Heart right ventricle (tissue), 16 donors: ENCODE measurements at regions not wholly inside any gene's neighbourhood (a gene's known extent, or its start where the extent isn't known, plus 50 kb on each side); places are given as distances from the start of the nearest gene placed in this dataset.

ENCODE experiments used
- ATAC-seq, 8 donors: fragments of 200-7000 bp; cut with Tn5 transposase; one replicate each; pipeline ENCODE4 v1.9.1; 2020; ENCODE audit warnings: mild to moderate bottlenecking in 8 of 8, moderate library complexity in 8 of 8, moderate number of reproducible peaks in 1 of 8
- DNase-seq, 2 donors: peaks; one replicate each; pipeline ENCODE4 v3.0.0-alpha.2; 2020
- H3K27ac ChIP-seq, 10 donors: fragments of 200-600 bp; sonication (generic) in 2 of 10; one replicate each; pipeline versions ENCODE4 v1.5.0 to v1.8.0; 2020 to 2022; ENCODE audit warnings: mild to moderate bottlenecking in 3 of 10
- H3K27me3 ChIP-seq, 7 donors: fragments of 200-600 bp; one replicate each; pipeline ENCODE4 v1.8.0; 2021 to 2022; ENCODE audit warnings: mild to moderate bottlenecking in 2 of 7
- H3K36me3 ChIP-seq, 9 donors: fragments of 200-600 bp; sonication (generic) in 1 of 9; one replicate each; pipeline versions ENCODE4 v1.5.0 to v1.8.0; 2020 to 2022; ENCODE audit warnings: mild to moderate bottlenecking in 2 of 9
- H3K4me1 ChIP-seq, 9 donors: fragments of 200-600 bp; sonication (generic) in 1 of 9; one replicate each; pipeline versions ENCODE4 v1.5.0 to v1.8.0; 2020 to 2022; ENCODE audit warnings: mild to moderate bottlenecking in 4 of 9
- H3K4me3 ChIP-seq, 10 donors: fragments of 200-600 bp; sonication (generic) in 2 of 10; one replicate each; pipeline versions ENCODE4 v1.5.0 to v1.8.0; 2020 to 2022; ENCODE audit warnings: mild to moderate bottlenecking in 7 of 10, moderate library complexity in 2 of 10
- H3K9me3 ChIP-seq, 11 donors: fragments of 200-600 bp in 10 of 11; sonication (generic) in 2 of 11; one replicate each; pipeline versions ENCODE4 v1.5.0 to v1.8.0; 2013 to 2022; ENCODE audit warnings: mild to moderate bottlenecking in 2 of 11, control low read depth in 1 of 11, moderate library complexity in 1 of 11
- WGBS, 2 donors: extraction: QIAGEN DNeasy Blood & Tissue Kit; methylation state at CpG; one replicate each; pipeline ENCODE4 v1.1.7; 2013; ENCODE audit warnings: inconsistent platforms in 1 of 2; 5-methylcytosine and 5-hydroxymethylcytosine counted together
- intact Hi-C, 10 donors: fragments of 100-400 bp; cut with DNase I; formaldehyde crosslinking; loops; one replicate each; pipeline versions ENCODE4 v1.11.1 to v1.14.2; 2022
- TF ChIP-seq, protein P1 (sequence below), 9 donors: fragments of 200-600 bp; sonication (generic) in 2 of 9; IDR thresholded peaks; one replicate each; pipeline versions ENCODE4 v1.5.0 to v1.8.0; 2021 to 2022; ENCODE audit warnings: antibody characterized with exemption in 9 of 9, mild to moderate bottlenecking in 5 of 9, moderate library complexity in 1 of 9
- donor health status: Arrhythmogenic right ventricular cardiomyopathy.
- donor health status: ischemic (EF 13 %, LVEDD 7.1; RV severe dilation, severe dysfunction).
- donor health status: healthy with polysubstance abuse.
- donor health status: DM: no; HTN: yes; CAD: no.
- donor health status: DM: no; HTN: no; CAD: no.
- donor health status: ischemic (EF 25% LVEDD 6.9; RV normal size, moderate dysfunction).
- donor health status: ischemic (EF 25% LVEDD 5.7; RV mildly dilated, moderate dysfunction).
- donor health status: healthy.
- donor health status: DM: yes; HTN: yes; CAD: no.
- donor health status: Ischemic cardiomyopathy.
- donor health status: ischemic (EF 35%, LVEDD 5.7; RV mildly dilated, moderate dysfunction).
- donor health status: nonischemic (EF 11% LVEDD 7.7; RV severe dilation, severe dysfunction).
- donor health status: DM: yes; HTN: yes; CAD: no.
- donor health status: PGD.
- donor health status: ischemic (EF 29% LVEDD 5.4; RV normal size, mild dysfunction).
- donor health status: nonischemic (EF 23%, LVEDD 6.1; RV moderate dilation, normal function).

DNA sequence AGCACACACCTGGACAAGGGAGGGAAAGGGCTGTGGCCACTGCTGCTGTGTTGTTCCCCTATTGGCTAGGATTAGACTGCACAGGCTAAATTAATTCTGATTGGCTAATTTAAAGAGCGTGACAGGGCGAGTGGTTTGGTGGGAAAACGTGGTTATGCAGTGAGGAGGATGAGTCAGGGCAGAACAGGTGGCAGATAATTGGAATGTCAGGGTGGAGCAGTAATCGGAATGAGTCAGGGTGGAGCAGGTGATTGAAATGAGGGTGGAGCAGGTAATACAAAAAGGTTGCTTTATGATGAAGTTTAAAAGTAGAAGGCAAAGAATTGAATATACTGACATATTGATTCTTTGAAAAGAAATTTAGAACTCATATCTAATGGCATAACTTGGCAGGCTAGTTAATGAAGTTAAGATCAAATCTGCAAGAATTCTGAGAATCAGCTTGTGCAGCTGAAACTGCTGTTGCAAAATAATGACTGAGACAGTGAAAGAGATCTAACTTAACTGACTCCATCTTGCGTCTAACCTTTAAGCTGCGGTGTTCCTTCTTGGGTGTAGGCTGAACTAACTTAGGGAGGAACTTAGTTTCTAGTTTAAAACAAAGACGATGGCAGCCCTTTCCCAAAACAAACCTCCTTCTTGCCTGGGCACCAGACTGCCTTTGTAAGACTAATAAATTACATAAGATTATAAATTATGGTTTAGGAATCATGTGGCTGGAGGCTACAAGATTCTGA, 174.3 kb downstream of the UTP18 start:
- DNase-seq (no peak), ATAC-seq (no peak)
- Histone ChIP-seq H3K4me1 (peaks cover 0 to 7% (median 0%) of the 10 kb centered on the region in 9 donors), H3K4me3 (no peak overlapping the region), H3K27ac (no peak overlapping the region), H3K36me3 (no peaks in the 10 kb centered on the region), H3K27me3 (no peaks in the 10 kb centered on the region), H3K9me3 (peaks cover 0 to 3% (median 0%) of the 10 kb centered on the region in 11 donors)
- WGBS, 2 donors = 81 to 86% methylated on average over 7 of the region's 7 CpGs
- TF ChIP-seq, protein P1, sequence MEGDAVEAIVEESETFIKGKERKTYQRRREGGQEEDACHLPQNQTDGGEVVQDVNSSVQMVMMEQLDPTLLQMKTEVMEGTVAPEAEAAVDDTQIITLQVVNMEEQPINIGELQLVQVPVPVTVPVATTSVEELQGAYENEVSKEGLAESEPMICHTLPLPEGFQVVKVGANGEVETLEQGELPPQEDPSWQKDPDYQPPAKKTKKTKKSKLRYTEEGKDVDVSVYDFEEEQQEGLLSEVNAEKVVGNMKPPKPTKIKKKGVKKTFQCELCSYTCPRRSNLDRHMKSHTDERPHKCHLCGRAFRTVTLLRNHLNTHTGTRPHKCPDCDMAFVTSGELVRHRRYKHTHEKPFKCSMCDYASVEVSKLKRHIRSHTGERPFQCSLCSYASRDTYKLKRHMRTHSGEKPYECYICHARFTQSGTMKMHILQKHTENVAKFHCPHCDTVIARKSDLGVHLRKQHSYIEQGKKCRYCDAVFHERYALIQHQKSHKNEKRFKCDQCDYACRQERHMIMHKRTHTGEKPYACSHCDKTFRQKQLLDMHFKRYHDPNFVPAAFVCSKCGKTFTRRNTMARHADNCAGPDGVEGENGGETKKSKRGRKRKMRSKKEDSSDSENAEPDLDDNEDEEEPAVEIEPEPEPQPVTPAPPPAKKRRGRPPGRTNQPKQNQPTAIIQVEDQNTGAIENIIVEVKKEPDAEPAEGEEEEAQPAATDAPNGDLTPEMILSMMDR (IDR thresholded peaks at IDR 0.05) = no peak
- intact Hi-C loops = no loop called here

DNA sequence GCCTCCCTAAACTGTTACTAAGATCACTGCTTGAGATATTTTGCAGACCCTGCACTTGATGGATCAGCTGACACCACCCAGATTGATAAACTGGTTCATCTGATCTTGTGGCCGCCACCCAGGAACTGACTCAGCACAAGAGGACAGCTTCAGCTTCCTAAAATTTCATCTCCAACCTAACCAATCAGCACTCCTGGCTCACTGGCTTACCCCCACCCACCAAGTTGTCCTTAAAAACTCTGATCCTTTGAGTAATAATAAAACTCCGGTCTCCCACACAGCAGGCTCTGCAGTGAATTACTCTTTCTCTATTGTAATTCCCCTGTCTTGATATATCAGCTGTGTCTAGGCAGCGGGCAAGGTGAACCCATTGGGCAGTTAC, 174.8 kb downstream of the UTP18 start:
- Histone ChIP-seq H3K27ac (no peak overlapping the region), H3K4me3 (no peak overlapping the region), H3K36me3 (no peaks in the 10 kb centered on the region), H3K27me3 (no peaks in the 10 kb centered on the region), H3K9me3 (peaks cover 0 to 7% (median 0%) of the 10 kb centered on the region in 11 donors), H3K4me1 (peaks cover 0 to 13% (median 0%) of the 10 kb centered on the region in 9 donors)
- 66 to 74% methylated on average over 3 of the region's 3 CpGs for WGBS, 2 donors
- no peak for ATAC-seq
- TF ChIP-seq, protein P1 (IDR thresholded peaks at IDR 0.05) = no peak
- intact Hi-C loops = no loop called here
- DNase-seq = no peak

DNA sequence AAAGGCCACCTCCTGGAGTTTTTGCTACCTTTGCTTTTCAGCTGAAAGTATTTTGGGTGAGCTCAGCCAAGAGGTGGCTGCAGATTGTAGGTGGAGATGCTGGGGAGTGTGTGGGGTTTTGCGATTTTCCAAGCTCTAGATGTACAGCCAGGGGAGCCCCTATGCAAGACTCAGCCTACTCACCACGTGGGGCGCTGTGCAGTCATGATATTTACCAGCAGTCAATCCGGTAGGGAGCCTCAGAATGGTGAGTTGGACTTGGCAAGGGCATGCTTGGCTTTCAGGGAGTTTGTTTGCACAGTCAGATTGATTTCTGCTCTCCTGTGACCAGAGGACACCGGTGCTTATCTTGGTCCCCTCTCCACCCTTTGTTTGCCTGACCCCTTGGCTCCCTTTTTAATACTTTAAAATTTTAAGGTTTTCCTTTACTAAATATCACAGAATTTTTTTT, 175.3 kb downstream of the UTP18 start:
- H3K4me3 ChIP-seq = no peak overlapping the region
- TF ChIP-seq, protein P1 (IDR thresholded peaks at IDR 0.05) = peak in 5 of 9 donors; percentile 17 to 39 (median 30)
- no peak overlapping the region for H3K27ac ChIP-seq
- DNase-seq = peak; percentile 9 to 21
- no peaks in the 10 kb centered on the region for H3K27me3 ChIP-seq
- H3K36me3 ChIP-seq = no peaks in the 10 kb centered on the region
- WGBS, 2 donors = 21 to 22% methylated on average over 5 of the region's 5 CpGs
- peaks cover 0 to 10% (median 0%) of the 10 kb centered on the region in 11 donors for H3K9me3 ChIP-seq
- peak in 1 of 8 donors; percentile 35 for ATAC-seq
- intact Hi-C loops = no loop called here
- peaks cover 0 to 16% (median 0%) of the 10 kb centered on the region in 9 donors for H3K4me1 ChIP-seq

DNA sequence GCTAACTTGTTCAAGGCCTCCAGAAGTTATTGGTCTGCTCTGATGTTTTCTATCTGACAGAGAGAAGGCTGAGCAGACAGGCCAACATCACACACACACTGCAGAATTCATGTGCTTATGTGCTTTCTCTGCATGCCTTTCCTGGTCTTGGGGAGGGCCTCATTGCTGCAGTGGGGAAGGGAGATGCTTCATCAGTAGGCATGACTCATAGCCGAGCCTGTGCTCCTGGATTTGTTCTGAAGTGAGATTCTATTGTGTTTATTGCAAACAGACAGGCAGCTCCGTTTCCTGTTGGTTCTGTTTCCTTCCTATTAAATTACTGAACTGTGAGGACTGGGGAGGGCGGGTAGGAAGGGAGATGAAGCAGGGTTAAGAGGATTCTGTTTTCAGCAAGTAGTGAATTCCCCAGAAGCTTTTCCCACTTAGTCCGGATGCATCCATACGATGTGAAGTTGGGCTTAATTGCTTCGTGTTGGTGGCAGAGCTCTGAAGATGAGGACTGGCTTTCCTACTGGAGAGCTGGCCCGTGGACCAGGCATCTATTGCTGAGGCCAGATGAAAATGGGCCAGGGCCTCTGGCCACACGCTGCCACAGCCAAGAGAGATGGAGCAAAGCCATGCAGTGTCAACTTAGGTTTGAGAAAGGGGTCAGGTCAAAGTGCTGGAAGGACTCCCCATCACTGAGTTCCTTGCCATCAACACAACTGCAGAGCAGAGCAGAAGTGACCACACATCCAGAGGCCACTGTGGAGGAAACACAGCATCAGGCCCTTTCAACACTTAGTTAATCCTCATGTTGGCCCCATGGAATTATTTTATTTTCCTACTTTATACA, 179.3 kb downstream of the UTP18 start:
- Histone ChIP-seq H3K4me1 (peaks cover 0 to 16% (median 0%) of the 10 kb centered on the region in 9 donors), H3K9me3 (peaks cover 0 to 10% (median 0%) of the 10 kb centered on the region in 11 donors), H3K27me3 (peaks cover 0 to 5% (median 0%) of the 10 kb centered on the region in 7 donors), H3K36me3 (no peaks in the 10 kb centered on the region), H3K27ac (peak overlapping the region in 2 of 10 donors; percentile 39 to 45), H3K4me3 (no peak overlapping the region)
- WGBS, 2 donors = 32 to 51% methylated on average over 8 of the region's 8 CpGs
- ATAC-seq (peak in 5 of 8 donors; percentile 35 to 90 (median 53)), DNase-seq (no peak)
- TF ChIP-seq, protein P1 (IDR thresholded peaks at IDR 0.05) = no peak
- intact Hi-C loops = no loop called here
